Coronary artery (tissue), 2 donors: ENCODE measurements at regions not wholly inside any gene's neighbourhood (a gene's known extent, or its start where the extent isn't known, plus 50 kb on each side); places are given as distances from the start of the nearest gene placed in this dataset.

Experiments
- DNase-seq: peaks from one replicate; pipeline ENCODE4 v3.0.0-alpha.2; 2017; ENCODE audit warnings: low spot score
- H3K27ac ChIP-seq, 2 donors: fragments of 200-600 bp; sonication (generic); one replicate each; pipeline ENCODE4 v1.5.1; 2016 to 2019
- H3K4me3 ChIP-seq: fragments of 200-600 bp; sonication (generic); 2 replicates; pipeline ENCODE4 v1.5.1; 2016; ENCODE audit warnings: mild to moderate bottlenecking, moderate library complexity
- CTCF ChIP-seq: fragments of 200-600 bp; sonication (generic); IDR thresholded peaks from one replicate; pipeline ENCODE4 v1.5.1; 2019; ENCODE audit warnings: antibody characterized with exemption

DNA sequence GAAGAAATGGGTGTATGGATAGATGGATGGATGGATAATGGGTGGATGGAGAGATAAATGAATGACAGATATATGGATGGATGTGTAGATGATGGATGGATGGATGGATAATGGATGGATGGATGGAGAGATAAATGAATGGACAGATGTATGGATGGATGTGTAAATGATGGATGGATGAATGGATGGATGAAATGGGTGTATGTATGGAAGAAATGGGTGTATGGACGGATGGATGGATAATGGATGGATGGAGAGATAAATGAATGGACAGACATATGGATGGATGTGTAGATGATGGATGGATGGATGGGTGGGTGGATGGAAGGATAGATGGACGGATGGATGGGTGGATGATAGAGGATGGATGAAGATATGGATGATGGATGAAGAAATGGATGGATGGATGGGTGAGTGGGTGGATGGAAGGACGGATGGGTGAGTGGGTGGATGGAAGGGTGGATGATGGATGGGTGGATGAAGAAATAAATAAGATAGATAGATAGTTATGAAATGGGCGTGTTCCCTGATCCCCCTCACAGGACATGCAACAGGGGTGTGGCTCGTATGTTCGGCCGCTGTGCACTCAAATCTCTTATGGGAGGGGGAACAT lies 91.1 kb upstream of the NKX1-1 start:
- TF ChIP-seq CTCF: no peak
- DNase-seq: no peak
- Histone ChIP-seq H3K27ac (no peak overlapping the region), H3K4me3 (no peak overlapping the region)

DNA sequence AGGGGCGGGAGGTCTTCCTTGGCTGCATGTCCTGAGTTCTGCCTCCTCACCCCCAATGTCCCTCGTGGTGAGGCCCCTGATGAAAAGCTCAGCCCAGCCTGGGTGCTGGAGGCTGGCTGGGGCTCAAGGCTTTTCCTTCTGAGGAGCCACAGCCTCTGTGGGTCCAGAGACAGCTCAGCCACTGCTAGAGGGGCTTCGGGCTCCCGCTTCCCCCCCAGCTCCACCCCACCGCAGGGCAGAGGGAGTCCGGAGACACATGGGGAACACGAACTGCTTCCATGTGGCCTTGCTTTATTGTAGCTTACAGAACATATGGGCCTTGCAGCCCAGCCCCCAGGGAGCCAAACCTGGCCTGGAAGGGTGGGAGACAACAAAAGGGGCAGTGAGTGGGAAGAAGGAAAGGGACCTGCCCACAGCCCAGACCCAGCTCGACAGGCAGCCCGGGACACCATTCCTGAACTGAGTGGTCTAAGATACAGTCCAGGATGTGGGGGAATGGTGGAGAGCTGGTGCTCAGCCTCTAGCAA lies 89.9 kb upstream of the NKX1-1 start:
- no peak overlapping the region for H3K4me3 ChIP-seq
- DNase-seq: no peak
- no peak for TF ChIP-seq CTCF
- H3K27ac ChIP-seq: no peak overlapping the region

DNA sequence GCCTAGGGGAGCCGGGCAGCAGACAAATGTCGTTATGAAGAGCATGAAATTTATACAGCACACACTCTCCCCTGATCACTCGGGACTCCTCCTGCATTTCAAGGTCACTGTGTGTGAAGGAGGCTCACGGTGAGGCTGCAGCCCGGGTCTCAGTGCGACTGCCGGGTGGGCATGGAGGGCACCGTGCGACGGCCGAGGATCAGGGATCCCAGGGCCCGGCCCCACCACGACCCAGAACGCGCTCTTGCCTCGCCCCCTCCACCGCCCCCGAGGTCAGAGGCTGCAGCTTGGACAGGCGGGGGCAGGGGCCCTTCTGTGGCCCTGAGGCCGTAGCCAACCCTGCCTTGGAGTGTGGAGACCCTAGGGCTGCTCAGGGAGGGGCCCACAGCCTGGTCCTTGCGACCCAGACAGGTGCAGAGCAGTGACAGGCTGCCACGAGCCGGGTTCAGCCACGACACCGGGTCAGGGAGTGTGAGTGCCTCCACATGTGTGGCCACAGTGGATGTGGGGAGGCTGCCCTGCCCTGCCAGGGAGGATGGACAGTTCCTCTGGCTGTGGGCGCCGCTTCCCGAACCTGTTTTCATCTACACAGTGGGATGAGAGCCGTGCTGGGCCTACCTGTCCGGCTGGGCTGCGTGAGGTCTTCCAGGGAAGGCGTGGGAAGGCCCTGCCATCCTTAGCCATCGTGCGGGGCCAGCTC lies 89.3 kb upstream of the NKX1-1 start:
- no peak for DNase-seq
- TF ChIP-seq CTCF: no peak

GRCh38 chr4:1494416-1495315 lies 88.4 kb upstream of the NKX1-1 start:
- DNase-seq: no peak
- Histone ChIP-seq H3K4me3 (no peak overlapping the region), H3K27ac (no peak overlapping the region)
- no peak for TF ChIP-seq CTCF

More for the DNA sequence above, 89.3 kb upstream of the NKX1-1 start:
- Histone ChIP-seq H3K4me3 (no peak overlapping the region), H3K27ac (no peak overlapping the region)

- no peak overlapping the region for H3K27ac ChIP-seq
- DNase-seq: no peak
- no peak for TF ChIP-seq CTCF
- H3K4me3 ChIP-seq: no peak overlapping the region
Measured at GRCh38 chr4:1493540-1494287, 87.5 kb upstream of the NKX1-1 start.

- no peak for DNase-seq
- no peak for TF ChIP-seq CTCF
- Histone ChIP-seq H3K4me3 (no peak overlapping the region), H3K27ac (no peak overlapping the region)
Measured at GRCh38 chr4:1492651-1493539, 86.7 kb upstream of the NKX1-1 start.
